ENCODE measurements at regions not wholly inside any gene's neighbourhood (a gene's known extent, or its start where the extent isn't known, plus 50 kb on each side); places are given as distances from the start of the nearest gene placed in this dataset.

- no peak for TF ChIP-seq EZH2phosphoT487 (IDR thresholded peaks at IDR 0.05; ENCODE audit: unreplicated experiment)
- TF ChIP-seq CTCF (conservative IDR thresholded peaks at IDR 0.05; ENCODE audit: low read depth in 2 of 2), result no peak
- no peak for TF ChIP-seq REST (IDR thresholded peaks at IDR 0.05; ENCODE audit: unreplicated experiment)
- no peak for TF ChIP-seq ZNF462 (CRISPR knock-in tag; IDR thresholded peaks at IDR 0.05)
- no peak for TF ChIP-seq POLR2AphosphoS5 (IDR thresholded peaks at IDR 0.05; ENCODE audit: low read depth)
- no peak for TF ChIP-seq EZH2 (IDR thresholded peaks at IDR 0.05; ENCODE audit: low read depth, unreplicated experiment)
- TF ChIP-seq JUNB (IDR thresholded peaks at IDR 0.05; ENCODE audit: unreplicated experiment), result no peak
- TF ChIP-seq STAT1 (IDR thresholded peaks at IDR 0.05; ENCODE audit: unreplicated experiment), result no peak
- no peak for TF ChIP-seq ETS1 (IDR thresholded peaks at IDR 0.05)
- TF ChIP-seq ZNF114 (CRISPR knock-in tag; IDR thresholded peaks at IDR 0.05), result no peak
- TF ChIP-seq CREB1 (CRISPR knock-in tag; IDR thresholded peaks at IDR 0.05; ENCODE audit: low read depth), result no peak
- no peak for TF ChIP-seq ZNF331 (CRISPR knock-in tag; IDR thresholded peaks at IDR 0.05; ENCODE audit: low read depth)
These were observed 114.2 kb downstream of the SOX9 start for GRCh38 chr17:72234985-72235384.

Measured in GM23338 (cell line).